HTR-8/SVneo (cell line): ENCODE measurements at regions not wholly inside any gene's neighbourhood (a gene's known extent, or its start where the extent isn't known, plus 50 kb on each side); places are given as distances from the start of the nearest gene placed in this dataset.
"Not testable (repeated sequence)": the region's sequence is repeated elsewhere in the genome, so short reads cannot be mapped to it uniquely, and the experiment has no call there.

Experiments
- DNase-seq: peaks from one replicate; pipeline ENCODE4 v3.0.0; 2011; ENCODE audit warnings: low spot score, mixed read lengths; ENCODE audit not compliant: insufficient read length
- FAIRE-seq: peaks from 2 replicates; lab custom pipeline; 2011; peaks lifted over from hg19 to GRCh38; lab: Jason Lieb, UNC

- no peak for FAIRE-seq
- DNase-seq = peak; percentile 34
These were observed 700.6 kb upstream of the PITX2 start for GRCh38 chr4:111323496-111323895.

GRCh38 chr4:111323916-111324315, 701.0 kb upstream of the PITX2 start:
- FAIRE-seq = no peak
- DNase-seq = no peak

DNA sequence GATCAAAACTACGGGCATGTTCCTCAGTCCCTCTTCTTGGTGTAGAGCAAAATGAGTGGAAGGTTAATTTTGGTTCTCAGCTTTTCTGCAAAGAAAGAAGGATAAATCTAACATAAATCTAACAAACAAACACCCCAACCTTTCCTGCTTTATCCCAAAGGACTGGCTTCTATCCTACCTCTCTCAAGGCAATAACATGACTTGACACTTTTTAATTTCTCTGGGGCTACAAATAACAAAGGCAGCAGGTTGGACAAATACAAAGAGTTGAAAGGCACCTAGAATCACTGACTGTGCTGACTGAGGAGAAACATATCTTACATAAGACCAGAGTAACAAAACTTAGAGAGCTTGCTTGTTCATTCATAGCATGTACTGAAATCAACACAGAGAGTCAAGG, 703.6 kb upstream of the PITX2 start:
- FAIRE-seq (no peak), DNase-seq (no peak)

DNA sequence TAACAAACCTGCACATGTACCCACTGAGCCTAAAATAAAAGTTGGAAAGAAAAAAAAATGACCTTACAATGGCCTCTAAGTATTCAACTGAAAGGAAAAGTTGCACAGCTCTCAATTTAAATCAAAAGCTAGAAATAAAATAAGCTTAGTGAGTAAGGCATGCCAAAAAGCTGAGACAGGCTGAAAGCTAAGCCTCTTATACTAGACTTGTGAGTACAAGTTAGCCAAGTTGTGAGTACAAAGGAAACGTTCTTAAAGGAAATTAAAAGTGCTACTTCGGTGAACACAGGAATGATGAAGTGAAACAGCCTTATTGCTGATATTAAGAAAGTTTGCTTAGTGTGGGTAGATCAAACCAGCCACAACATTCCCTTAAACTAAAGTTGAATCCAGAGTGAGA, 707.9 kb upstream of the PITX2 start:
- DNase-seq = no peak
- no peak for FAIRE-seq

- no peak for DNase-seq
- no peak for FAIRE-seq
These were observed 711.5 kb upstream of the PITX2 start for GRCh38 chr4:111334361-111334760.

DNA sequence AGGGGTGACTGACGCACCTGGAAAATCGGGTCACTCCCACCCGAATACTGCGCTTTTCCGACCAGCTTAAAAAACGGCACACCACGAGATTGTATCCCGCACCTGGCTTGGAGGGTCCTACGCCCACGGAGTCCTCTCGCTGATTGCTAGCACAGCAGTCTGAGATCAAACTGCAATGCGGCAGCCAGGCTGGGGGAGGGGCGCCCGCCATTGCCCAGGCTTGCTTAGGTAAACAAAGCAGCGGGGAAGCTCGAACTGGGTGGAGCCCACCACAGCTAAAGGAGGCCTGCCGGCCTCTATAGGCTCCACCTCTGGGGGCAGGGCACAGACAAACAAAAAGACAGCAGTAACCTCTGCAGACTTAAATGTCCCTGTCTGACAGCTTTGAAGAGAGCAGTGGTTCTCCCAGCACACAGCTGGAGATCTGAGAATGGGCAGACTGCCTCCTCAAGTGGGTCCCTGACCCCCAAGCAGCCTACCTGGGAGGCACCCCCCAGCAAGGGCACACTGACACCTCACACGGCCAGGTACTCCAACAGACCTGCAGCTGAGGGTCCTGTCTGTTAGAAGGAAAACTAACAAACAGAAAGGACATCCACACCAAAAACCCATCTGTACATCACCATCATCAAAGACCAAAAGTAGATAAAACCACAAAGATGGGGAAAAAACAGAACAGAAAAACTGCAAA, 714.5 kb upstream of the PITX2 start:
- FAIRE-seq, DNase-seq: not testable (repeated sequence)

DNA sequence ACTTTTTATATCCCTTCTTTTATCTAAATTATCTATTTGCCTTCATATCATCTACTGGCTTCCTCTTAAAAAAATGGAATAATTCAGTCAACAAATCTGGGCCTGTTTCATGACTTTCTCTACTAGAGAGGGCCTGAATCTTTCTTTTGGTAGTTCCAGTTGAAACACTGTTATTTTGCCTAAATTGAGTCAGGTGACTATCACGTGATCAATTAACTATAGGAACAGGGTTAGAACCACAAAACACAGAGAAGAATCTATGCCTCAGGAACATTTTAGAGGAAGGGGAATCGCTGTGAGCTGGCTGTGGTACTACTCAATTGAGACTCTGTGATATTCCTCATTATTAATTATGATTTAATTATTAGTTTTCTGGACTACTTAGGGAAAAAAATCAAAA, 736.7 kb upstream of the PITX2 start:
- FAIRE-seq = no peak
- DNase-seq = no peak

GRCh38 chr4:111360906-111361305, 738.0 kb upstream of the PITX2 start:
- no peak for FAIRE-seq

GRCh38 chr4:111362941-111363361, 740.1 kb upstream of the PITX2 start:
- DNase-seq (no peak), FAIRE-seq (no peak)

More at GRCh38 chr4:111360906-111361305, 738.0 kb upstream of the PITX2 start:
- no peak for DNase-seq

DNA sequence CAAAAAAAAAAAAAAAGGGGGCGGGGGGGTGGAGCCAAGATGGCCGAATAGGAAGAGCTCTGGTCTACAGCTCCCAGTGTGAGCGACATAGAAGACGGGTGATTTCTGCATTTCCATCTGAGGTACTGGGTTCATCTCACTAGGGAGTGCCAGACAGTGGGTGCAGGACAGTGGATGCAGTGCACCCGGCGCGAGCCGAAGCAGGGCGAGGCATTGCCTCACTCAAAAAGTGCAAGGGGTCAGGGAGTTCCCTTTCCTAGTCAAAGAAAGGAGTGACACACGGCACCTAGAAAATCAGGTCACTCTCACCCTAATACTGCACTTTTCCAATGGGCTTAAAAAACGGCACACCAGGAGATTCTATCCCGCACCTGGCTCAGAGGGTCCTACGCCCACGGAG, 755.0 kb upstream of the PITX2 start:
- not testable (repeated sequence) for FAIRE-seq, DNase-seq

DNA sequence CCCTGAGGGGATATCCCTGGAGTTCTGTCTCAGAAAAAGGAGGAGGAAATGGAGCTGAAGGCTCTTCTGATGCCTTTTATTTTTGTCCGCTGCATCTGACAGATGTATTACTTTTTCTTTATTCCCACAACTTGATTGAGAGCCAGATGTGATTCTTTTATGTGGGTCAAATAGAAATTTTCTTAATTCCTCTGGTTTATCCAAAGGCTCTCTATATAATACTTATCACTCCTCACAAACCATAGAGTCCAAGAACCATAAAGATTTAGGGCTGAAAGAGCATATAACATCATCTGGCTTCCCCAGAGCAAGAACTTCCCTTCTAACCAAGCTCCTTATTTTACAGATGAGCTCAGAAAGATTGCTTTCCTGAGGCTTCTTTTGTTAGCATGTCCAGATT, 756.7 kb upstream of the FAM241A start:
- DNase-seq = no peak
- FAIRE-seq = no peak

DNA sequence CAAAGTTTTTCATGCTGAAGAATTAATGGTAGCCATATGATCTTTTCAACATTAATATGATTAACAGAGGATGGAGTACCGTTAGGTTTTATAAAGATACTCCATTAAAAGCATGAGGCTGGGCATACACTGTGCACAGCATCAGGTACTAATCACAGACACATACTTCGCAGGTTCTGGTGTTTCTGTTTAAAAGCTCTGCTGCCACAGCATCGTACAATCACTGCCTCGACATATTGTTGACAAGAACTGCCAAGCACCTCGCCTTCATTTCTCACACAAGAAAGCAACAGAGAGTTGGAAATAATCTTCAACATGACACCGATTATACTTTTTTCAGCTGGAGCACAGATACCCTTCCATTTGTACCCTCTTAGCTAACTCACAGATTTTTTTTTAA, 753.4 kb upstream of the FAM241A start:
- FAIRE-seq = no peak

DNA sequence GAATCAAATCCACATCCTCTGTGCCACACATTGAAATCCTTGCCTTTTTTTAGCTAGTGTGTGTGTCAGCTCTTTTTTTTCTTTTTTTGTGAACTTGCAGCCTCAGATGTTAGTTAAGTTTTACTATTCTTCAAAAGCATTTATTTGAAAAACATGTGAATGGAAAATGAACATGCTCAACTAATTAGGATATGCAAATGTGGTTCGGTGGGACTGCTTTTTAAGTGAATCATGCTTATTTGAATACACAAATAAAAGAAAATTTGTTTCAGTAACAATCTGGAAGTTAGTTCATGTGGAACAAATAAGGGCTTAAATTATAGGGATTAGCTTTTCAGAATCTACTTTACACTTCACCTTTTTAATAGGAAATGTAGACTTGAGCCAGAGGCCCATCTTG, 751.5 kb upstream of the FAM241A start:
- DNase-seq (no peak), FAIRE-seq (no peak)

More for the DNA sequence above, 753.4 kb upstream of the FAM241A start:
- no peak for DNase-seq

- DNase-seq (no peak), FAIRE-seq (no peak)
These were observed 746.3 kb upstream of the FAM241A start for GRCh38 chr4:111398906-111399330.

GRCh38 chr4:111399623-111400022, 745.6 kb upstream of the FAM241A start:
- no peak for FAIRE-seq
- no peak for DNase-seq

DNA sequence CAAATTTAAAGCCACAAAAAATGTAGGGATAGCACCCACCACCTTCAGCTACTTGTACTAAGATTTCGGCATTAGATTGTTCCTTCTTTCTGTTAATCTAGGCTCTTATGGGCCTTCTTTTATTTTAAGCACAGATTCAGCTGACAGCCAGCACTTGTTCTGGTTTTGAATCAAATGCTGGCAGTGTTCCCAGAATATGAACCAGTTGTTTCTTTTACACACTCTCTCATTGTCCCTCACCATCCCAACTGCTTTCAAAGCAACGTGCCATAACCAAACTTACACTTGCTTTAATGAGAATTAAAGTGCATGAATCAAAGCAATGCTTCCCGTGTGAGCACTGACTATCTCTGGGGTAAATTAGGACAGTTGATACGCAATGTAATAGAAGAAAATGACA, 744.5 kb upstream of the FAM241A start:
- DNase-seq (no peak), FAIRE-seq (no peak)

DNA sequence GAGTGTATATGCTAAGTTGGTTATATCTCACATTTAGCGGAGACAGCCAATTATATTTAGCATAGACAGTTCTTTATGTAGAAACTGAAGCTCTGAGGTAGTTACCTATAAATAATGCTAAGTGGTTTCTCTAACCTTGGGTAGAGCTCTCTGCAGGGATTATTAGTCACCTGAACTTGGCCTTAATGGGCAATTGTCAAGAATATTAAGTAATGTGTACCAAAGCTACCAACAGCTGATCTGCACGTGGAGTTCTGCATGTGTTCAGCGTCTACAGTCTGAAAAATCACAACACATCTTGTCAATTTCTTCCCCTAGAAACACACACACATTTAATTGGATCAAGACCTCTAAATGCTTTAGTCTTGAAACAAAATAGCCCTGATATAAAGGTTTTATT, 740.6 kb upstream of the FAM241A start:
- FAIRE-seq = no peak
- DNase-seq = no peak

DNA sequence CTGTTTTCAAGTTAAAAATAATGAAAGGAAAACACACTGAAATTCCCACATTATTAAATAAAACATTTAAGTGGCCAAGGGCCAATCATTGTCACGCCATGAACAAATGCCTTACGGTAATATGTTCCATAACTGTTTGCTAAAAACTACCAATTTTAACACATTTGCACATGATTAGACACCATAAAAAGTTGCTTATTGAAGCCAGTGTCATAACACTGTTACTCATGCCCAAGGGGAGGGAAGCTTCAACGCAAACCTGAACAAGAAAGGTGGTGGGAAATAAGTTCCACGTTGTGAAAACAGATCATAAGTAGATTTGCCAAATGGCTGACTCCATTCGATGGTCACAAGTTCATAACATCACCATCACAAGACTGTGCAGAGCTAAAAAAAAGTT, 739.3 kb upstream of the FAM241A start:
- DNase-seq = no peak
- no peak for FAIRE-seq

DNA sequence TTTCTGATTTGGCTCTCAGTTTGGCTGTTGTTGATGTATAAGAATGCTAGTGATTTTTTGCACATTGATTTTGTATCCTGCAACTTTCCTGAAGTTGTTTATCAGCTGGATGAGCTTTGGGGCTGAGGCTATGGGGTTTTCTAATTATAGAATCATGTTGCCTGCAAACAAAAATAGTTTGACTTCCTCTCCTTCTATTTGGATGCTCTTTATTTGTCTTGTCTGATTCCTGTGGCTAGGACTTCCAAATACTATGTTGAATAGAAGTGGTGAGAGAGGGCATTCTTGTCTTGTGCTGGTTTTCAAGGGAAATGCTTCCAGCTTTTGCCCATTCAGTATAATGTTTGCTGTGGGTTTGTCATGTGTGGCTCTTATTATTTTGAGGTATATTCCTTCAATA, 734.7 kb upstream of the FAM241A start:
- FAIRE-seq = no peak
- DNase-seq = no peak

DNA sequence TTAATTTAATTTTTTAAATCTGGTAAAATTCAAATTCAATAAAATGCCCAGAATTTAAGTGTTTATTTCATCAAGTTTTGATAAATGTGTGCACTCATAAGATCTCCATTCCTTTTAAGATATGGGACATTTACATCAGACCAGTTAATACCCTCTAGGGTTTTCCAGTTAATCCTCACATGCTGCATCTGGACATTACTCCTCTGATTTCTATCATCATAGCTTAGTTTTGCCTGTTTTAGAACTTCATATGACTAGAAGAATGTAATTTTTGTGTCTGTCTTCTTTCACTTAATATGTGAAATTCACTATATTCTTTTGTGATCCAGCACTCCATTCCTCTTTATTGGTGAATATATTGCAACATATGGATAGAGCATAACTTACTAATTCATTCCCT, 727.7 kb upstream of the FAM241A start:
- FAIRE-seq (no peak), DNase-seq (no peak)

- FAIRE-seq (no peak), DNase-seq (no peak)
These were observed 711.8 kb upstream of the FAM241A start for GRCh38 chr4:111433441-111433840.

GRCh38 chr4:111434586-111434985, 710.7 kb upstream of the FAM241A start:
- no peak for DNase-seq

More at GRCh38 chr4:111434586-111434985, 710.7 kb upstream of the FAM241A start:
- FAIRE-seq = no peak
